ENCODE measurements at regions not wholly inside any gene's neighbourhood (a gene's known extent, or its start where the extent isn't known, plus 50 kb on each side); places are given as distances from the start of the nearest gene placed in this dataset.

DNA sequence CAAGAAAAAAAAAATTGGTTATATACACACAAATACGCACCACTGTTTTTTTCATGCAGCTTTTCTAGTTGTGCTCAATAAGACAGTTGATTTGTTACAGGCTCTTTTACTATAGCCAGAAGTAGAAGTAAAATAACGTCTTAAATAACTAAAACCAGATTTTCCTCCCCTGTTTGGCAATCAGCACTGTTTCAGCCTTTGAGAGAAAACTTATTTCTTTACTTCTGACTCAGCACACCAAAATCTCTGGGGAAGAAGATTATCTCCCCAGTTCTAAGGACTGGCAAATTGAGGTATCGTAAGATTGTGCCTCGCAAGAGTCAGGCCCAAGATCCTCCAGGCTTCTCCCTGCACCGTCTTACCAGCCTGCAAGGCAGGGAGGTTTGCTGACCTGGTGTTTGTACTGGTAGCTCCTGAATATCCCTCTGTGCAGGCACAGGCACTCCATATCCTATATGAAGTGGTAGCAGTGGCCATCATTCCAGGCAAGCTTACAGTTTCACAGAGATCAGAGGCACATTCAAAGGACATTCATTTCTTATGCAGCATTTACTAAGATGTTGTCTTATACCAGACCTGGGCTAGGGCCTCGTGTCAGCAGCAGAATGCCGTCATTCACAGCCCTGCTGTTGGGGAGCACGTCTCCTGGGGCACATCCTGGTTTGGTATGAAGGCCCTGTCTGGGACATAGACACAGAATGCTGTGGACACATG is 268.2 kb downstream of the ZNF536 start:
- H3K4me1 ChIP-seq: no peaks in the 10 kb centered on the region

GRCh38 chr19:30638889-30639288 is 266.7 kb downstream of the ZNF536 start:
- DNase-seq (ENCODE audit: low spot score): no peak
- Histone ChIP-seq H3K27ac (no peak overlapping the region), H3K27me3 (no peaks in the 10 kb centered on the region), H3K4me3 (no peak overlapping the region), H3K4me1 (no peaks in the 10 kb centered on the region), H3K9me3 (peaks cover 0 to 10% of the 10 kb centered on the region in 2 donors), H3K36me3 (no peaks in the 10 kb centered on the region)
- TF ChIP-seq CTCF (IDR thresholded peaks at IDR 0.05): no peak

More for the DNA sequence above, 268.2 kb downstream of the ZNF536 start:
- Histone ChIP-seq H3K27me3 (no peaks in the 10 kb centered on the region), H3K9me3 (peaks cover 0 to 10% of the 10 kb centered on the region in 2 donors), H3K36me3 (no peaks in the 10 kb centered on the region), H3K4me3 (no peak overlapping the region), H3K27ac (no peak overlapping the region)
- DNase-seq (ENCODE audit: low spot score): no peak
- no peak for TF ChIP-seq CTCF (IDR thresholded peaks at IDR 0.05)

DNA sequence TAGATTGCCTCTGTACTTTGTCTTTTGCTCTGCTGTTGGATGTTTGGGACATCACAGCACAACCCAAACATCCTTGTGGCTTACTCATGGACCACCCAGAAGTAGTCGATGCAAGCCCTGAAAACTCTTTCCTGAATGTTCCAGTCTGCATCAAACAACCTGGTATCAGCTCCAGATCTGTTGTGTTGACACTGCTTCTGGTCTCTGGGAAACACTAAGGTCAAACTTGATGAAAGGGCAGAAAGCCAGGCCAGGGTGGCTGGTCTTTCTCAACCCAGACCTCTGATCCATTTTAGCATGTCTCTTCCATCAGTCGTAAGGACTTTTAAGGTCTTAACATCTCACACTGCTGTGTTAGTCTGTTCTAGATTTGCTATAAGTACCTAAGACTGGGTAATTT is 265.7 kb downstream of the ZNF536 start:
- Histone ChIP-seq H3K27me3 (no peaks in the 10 kb centered on the region), H3K36me3 (no peaks in the 10 kb centered on the region), H3K9me3 (peaks cover 0 to 10% of the 10 kb centered on the region in 2 donors), H3K27ac (no peak overlapping the region), H3K4me1 (no peaks in the 10 kb centered on the region), H3K4me3 (no peak overlapping the region)
- TF ChIP-seq CTCF (IDR thresholded peaks at IDR 0.05): no peak
- no peak for DNase-seq (ENCODE audit: low spot score)

- Histone ChIP-seq H3K4me3 (no peak overlapping the region), H3K27ac (no peak overlapping the region), H3K27me3 (no peaks in the 10 kb centered on the region), H3K9me3 (peaks cover 0 to 10% of the 10 kb centered on the region in 2 donors), H3K36me3 (no peaks in the 10 kb centered on the region), H3K4me1 (no peaks in the 10 kb centered on the region)
- TF ChIP-seq CTCF (IDR thresholded peaks at IDR 0.05): no peak
- no peak for DNase-seq (ENCODE audit: low spot score)
Measured at GRCh38 chr19:30634996-30635975, 263.1 kb downstream of the ZNF536 start.

- no peak overlapping the region for H3K27ac ChIP-seq
- no peaks in the 10 kb centered on the region for H3K27me3 ChIP-seq
- no peak for TF ChIP-seq CTCF (IDR thresholded peaks at IDR 0.05)
- DNase-seq (ENCODE audit: low spot score): no peak
- H3K9me3 ChIP-seq: peaks cover 0 to 8% of the 10 kb centered on the region in 2 donors
- no peaks in the 10 kb centered on the region for H3K36me3 ChIP-seq
- H3K4me1 ChIP-seq: no peaks in the 10 kb centered on the region
- H3K4me3 ChIP-seq: no peak overlapping the region
Measured at GRCh38 chr19:30634131-30634830, 262.1 kb downstream of the ZNF536 start.

All from right atrium auricular region (tissue), 2 donors.